ENCODE measurements at regions not wholly inside any gene's neighbourhood (a gene's known extent, or its start where the extent isn't known, plus 50 kb on each side); places are given as distances from the start of the nearest gene placed in this dataset.

DNA sequence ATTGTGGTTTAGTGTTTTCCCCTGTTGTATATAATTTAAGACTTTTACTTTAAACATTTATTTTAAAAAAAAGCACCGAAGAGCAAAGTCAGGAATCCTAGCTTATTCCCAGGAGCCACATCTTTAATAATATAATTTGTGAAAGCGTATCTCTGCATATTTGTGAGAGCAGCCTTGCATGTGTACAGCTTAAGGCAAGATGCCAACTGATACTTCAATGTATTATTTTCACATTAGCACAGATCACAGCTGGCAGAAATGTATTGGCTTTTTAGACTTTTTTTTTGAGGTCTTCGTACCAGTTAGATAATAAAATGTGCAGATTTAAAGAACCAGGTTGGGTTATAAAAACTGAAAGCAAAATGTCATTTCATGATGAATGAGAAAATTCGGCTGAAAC lies 845.7 kb upstream of the POT1 start:
- WGBS, result 64% methylated on average over 4 of the region's 4 CpGs
- H3K9me3 ChIP-seq, result no peaks in the 10 kb centered on the region
- H3K27me3 ChIP-seq (replicated peaks; ENCODE audit: insufficient read depth), result no peaks in the 10 kb centered on the region
- intact Hi-C loops (cut with DNase I), result no loop called here
- no peaks in the 10 kb centered on the region for H3K4me1 ChIP-seq (replicated peaks)
- no peak for TF ChIP-seq POLR2AphosphoS5 (IDR thresholded peaks at IDR 0.05)
- TF ChIP-seq POLR2A (IDR thresholded peaks at IDR 0.05), result no peak
- TF ChIP-seq, protein P1, sequence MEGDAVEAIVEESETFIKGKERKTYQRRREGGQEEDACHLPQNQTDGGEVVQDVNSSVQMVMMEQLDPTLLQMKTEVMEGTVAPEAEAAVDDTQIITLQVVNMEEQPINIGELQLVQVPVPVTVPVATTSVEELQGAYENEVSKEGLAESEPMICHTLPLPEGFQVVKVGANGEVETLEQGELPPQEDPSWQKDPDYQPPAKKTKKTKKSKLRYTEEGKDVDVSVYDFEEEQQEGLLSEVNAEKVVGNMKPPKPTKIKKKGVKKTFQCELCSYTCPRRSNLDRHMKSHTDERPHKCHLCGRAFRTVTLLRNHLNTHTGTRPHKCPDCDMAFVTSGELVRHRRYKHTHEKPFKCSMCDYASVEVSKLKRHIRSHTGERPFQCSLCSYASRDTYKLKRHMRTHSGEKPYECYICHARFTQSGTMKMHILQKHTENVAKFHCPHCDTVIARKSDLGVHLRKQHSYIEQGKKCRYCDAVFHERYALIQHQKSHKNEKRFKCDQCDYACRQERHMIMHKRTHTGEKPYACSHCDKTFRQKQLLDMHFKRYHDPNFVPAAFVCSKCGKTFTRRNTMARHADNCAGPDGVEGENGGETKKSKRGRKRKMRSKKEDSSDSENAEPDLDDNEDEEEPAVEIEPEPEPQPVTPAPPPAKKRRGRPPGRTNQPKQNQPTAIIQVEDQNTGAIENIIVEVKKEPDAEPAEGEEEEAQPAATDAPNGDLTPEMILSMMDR (IDR thresholded peaks at IDR 0.05), result no peak
- DNase-seq (ENCODE audit: low spot score), result no peak
- H3K27ac ChIP-seq, result no peak overlapping the region
- no peak overlapping the region for H3K4me3 ChIP-seq
- no peaks in the 10 kb centered on the region for H3K36me3 ChIP-seq

- Histone ChIP-seq H3K36me3 (no peaks in the 10 kb centered on the region), H3K4me3 (no peak overlapping the region), H3K4me1 (replicated peaks) (no peaks in the 10 kb centered on the region), H3K9me3 (no peaks in the 10 kb centered on the region), H3K27me3 (replicated peaks; ENCODE audit: insufficient read depth) (no peaks in the 10 kb centered on the region), H3K27ac (no peak overlapping the region)
- DNase-seq (ENCODE audit: low spot score), result no peak
- WGBS, result 78% methylated on average over 19 of the region's 19 CpGs
- no peak for TF ChIP-seq POLR2AphosphoS5 (IDR thresholded peaks at IDR 0.05)
- TF ChIP-seq, protein P1 (IDR thresholded peaks at IDR 0.05), result no peak
- no peak for TF ChIP-seq POLR2A (IDR thresholded peaks at IDR 0.05)
- intact Hi-C loops (cut with DNase I), result no loop called here
Measured at GRCh38 chr7:125773113-125773785, 843.6 kb upstream of the POT1 start.

- Histone ChIP-seq H3K27me3 (replicated peaks; ENCODE audit: insufficient read depth) (no peaks in the 10 kb centered on the region), H3K27ac (no peak overlapping the region), H3K4me1 (replicated peaks) (no peaks in the 10 kb centered on the region), H3K4me3 (no peak overlapping the region), H3K36me3 (no peaks in the 10 kb centered on the region), H3K9me3 (no peaks in the 10 kb centered on the region)
- no peak for TF ChIP-seq POLR2AphosphoS5 (IDR thresholded peaks at IDR 0.05)
- TF ChIP-seq, protein P1 (IDR thresholded peaks at IDR 0.05), result no peak
- TF ChIP-seq POLR2A (IDR thresholded peaks at IDR 0.05), result no peak
- intact Hi-C loops (cut with DNase I), result no loop called here
- DNase-seq (ENCODE audit: low spot score), result no peak
Measured at GRCh38 chr7:125747966-125748365, 818.3 kb upstream of the POT1 start.

DNA sequence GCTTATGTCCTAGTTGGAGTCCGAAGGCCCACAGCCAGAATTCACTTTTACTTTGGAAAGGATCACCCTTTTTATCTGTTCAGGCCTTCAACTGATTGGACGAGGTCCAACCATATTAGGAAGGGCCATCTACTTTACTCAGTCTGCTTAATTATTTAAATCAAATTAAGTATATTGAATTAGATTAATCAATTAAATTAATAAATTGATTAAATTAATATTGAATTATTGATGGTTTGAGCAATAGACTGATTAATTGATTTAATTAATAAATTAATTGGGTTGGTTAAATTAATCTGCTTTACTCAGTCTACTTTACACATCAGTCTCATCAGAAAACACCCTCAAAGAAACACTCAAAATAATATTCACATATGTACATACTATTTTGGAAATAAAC lies 816.9 kb upstream of the POT1 start:
- no peak overlapping the region for H3K4me3 ChIP-seq
- H3K27ac ChIP-seq, result no peak overlapping the region
- TF ChIP-seq POLR2AphosphoS5 (IDR thresholded peaks at IDR 0.05), result no peak
- TF ChIP-seq, protein P1 (IDR thresholded peaks at IDR 0.05), result no peak
- no peak for TF ChIP-seq POLR2A (IDR thresholded peaks at IDR 0.05)
- 87% methylated on average over 2 of the region's 2 CpGs for WGBS
- no peaks in the 10 kb centered on the region for H3K36me3 ChIP-seq
- no peaks in the 10 kb centered on the region for H3K4me1 ChIP-seq (replicated peaks)
- no peaks in the 10 kb centered on the region for H3K9me3 ChIP-seq
- DNase-seq (ENCODE audit: low spot score), result no peak
- intact Hi-C loops (cut with DNase I), result no loop called here
- no peaks in the 10 kb centered on the region for H3K27me3 ChIP-seq (replicated peaks; ENCODE audit: insufficient read depth)

DNA sequence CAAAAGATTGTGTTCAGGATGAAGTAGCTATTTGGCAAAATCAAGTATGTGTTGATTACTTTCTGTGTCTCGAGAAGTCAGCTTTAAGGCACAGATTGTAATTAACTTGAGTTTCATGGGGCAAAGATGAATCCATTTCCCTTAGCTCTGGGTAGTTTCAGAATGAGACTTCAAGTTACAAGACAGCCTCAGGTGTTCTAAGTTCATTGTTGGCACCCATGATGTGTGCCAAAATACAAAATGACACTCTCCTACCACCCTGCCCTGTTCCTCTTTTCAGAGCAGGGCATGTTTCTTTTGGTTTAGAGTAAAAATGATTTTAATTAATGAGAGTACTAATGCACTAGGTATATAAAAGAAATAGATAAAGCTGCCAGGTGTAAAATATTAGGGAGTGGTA lies 797.6 kb upstream of the POT1 start:
- Histone ChIP-seq H3K36me3 (no peaks in the 10 kb centered on the region), H3K4me3 (no peak overlapping the region), H3K9me3 (no peaks in the 10 kb centered on the region), H3K27ac (no peak overlapping the region), H3K27me3 (replicated peaks; ENCODE audit: insufficient read depth) (no peaks in the 10 kb centered on the region), H3K4me1 (replicated peaks) (no peaks in the 10 kb centered on the region)
- 86% methylated on average over 1 of the region's 1 CpG for WGBS
- intact Hi-C loops (cut with DNase I), result no loop called here
- no peak for DNase-seq (ENCODE audit: low spot score)
- no peak for TF ChIP-seq POLR2A (IDR thresholded peaks at IDR 0.05)
- TF ChIP-seq, protein P1 (IDR thresholded peaks at IDR 0.05), result no peak
- TF ChIP-seq POLR2AphosphoS5 (IDR thresholded peaks at IDR 0.05), result no peak

Data from prostate gland (tissue), 2 donors.